NT2/D1 (cell line): ENCODE measurements at regions not wholly inside any gene's neighbourhood (a gene's known extent, or its start where the extent isn't known, plus 50 kb on each side); places are given as distances from the start of the nearest gene placed in this dataset.

ENCODE experiments used
- DNase-seq: peaks from one replicate; pipeline ENCODE4 v3.0.0-alpha.2; 2011; ENCODE audit warnings: low read depth, low spot score
- H3K27me3 ChIP-seq: 2 replicates; pipeline ENCODE4 v1.6.0; 2011; ENCODE audit warnings: mild to moderate bottlenecking; ENCODE audit not compliant: insufficient read length, insufficient read depth
- H3K36me3 ChIP-seq: 2 replicates; pipeline ENCODE4 v1.6.1; 2011; ENCODE audit warnings: mild to moderate bottlenecking, low read length, mixed read lengths; ENCODE audit not compliant: insufficient read depth, insufficient read length
- H3K4me1 ChIP-seq: 2 replicates; pipeline ENCODE4 v1.5.1; 2011; ENCODE audit not compliant: insufficient read depth, insufficient read length
- H3K4me3 ChIP-seq: 2 replicates; pipeline ENCODE4 v1.5.1; 2011; ENCODE audit warnings: low read depth; ENCODE audit not compliant: insufficient read length
- H3K9ac ChIP-seq: 2 replicates; pipeline ENCODE4 v1.6.0; 2011; ENCODE audit warnings: low read depth; ENCODE audit not compliant: insufficient read length
- H3K9me3 ChIP-seq: 2 replicates; pipeline ENCODE4 v1.5.1; 2011; ENCODE audit warnings: mild to moderate bottlenecking, low read length; ENCODE audit not compliant: insufficient read depth
- SUZ12 ChIP-seq: IDR thresholded peaks from 2 replicates; pipeline ENCODE4 v1.6.1; 2011; ENCODE audit not compliant: insufficient read length, insufficient read depth; ENCODE audit errors: extremely low read depth
- YY1 ChIP-seq: IDR thresholded peaks from 2 replicates; pipeline ENCODE4 v1.6.1; 2011; ENCODE audit not compliant: insufficient read length, insufficient read depth
- ZNF274 ChIP-seq: IDR thresholded peaks from 2 replicates; pipeline ENCODE4 v1.6.1; 2011; ENCODE audit warnings: mild to moderate bottlenecking, low read depth, low read length

GRCh38 chr9:119758990-119759389 lies 389.8 kb upstream of the BRINP1 start:
- Histone ChIP-seq H3K4me1 (no peaks in the 10 kb centered on the region), H3K9ac (no peak overlapping the region), H3K27me3 (no peaks in the 10 kb centered on the region), H3K4me3 (no peak overlapping the region), H3K36me3 (no peaks in the 10 kb centered on the region), H3K9me3 (no peaks in the 10 kb centered on the region)
- TF ChIP-seq SUZ12 (no peak), YY1 (no peak), ZNF274 (no peak)
- DNase-seq, result no peak

GRCh38 chr9:119758241-119758640 lies 389.0 kb upstream of the BRINP1 start:
- Histone ChIP-seq H3K4me3 (no peak overlapping the region), H3K36me3 (no peaks in the 10 kb centered on the region), H3K27me3 (no peaks in the 10 kb centered on the region), H3K9ac (no peak overlapping the region), H3K4me1 (no peaks in the 10 kb centered on the region), H3K9me3 (no peaks in the 10 kb centered on the region)
- no peak for DNase-seq
- TF ChIP-seq SUZ12 (no peak), YY1 (no peak), ZNF274 (no peak)

GRCh38 chr9:119739476-119739875 lies 370.2 kb upstream of the BRINP1 start:
- H3K27me3 ChIP-seq, result no peaks in the 10 kb centered on the region
- no peaks in the 10 kb centered on the region for H3K4me1 ChIP-seq
- H3K36me3 ChIP-seq, result no peaks in the 10 kb centered on the region
- H3K9ac ChIP-seq, result no peak overlapping the region
- DNase-seq, result no peak
- H3K9me3 ChIP-seq, result 0 out of 2 replicates have a peak, but pooled peaks cover 4% of the 10 kb centered on the region
- TF ChIP-seq SUZ12 (no peak), ZNF274 (no peak), YY1 (no peak)
- no peak overlapping the region for H3K4me3 ChIP-seq

GRCh38 chr9:119736491-119737454 lies 367.5 kb upstream of the BRINP1 start:
- Histone ChIP-seq H3K4me3 (no peak overlapping the region), H3K4me1 (no peaks in the 10 kb centered on the region), H3K36me3 (no peaks in the 10 kb centered on the region), H3K27me3 (no peaks in the 10 kb centered on the region), H3K9ac (no peak overlapping the region), H3K9me3 (no peaks in the 10 kb centered on the region)
- TF ChIP-seq YY1 (no peak), ZNF274 (no peak), SUZ12 (no peak)
- DNase-seq, result no peak

- Histone ChIP-seq H3K36me3 (no peaks in the 10 kb centered on the region), H3K9me3 (no peaks in the 10 kb centered on the region), H3K27me3 (no peaks in the 10 kb centered on the region), H3K9ac (no peak overlapping the region), H3K4me1 (no peaks in the 10 kb centered on the region), H3K4me3 (no peak overlapping the region)
- TF ChIP-seq YY1, result no peak
- TF ChIP-seq ZNF274, result no peak
- no peak for TF ChIP-seq SUZ12
- DNase-seq, result no peak
Observed at GRCh38 chr9:119727988-119728387, 358.8 kb upstream of the BRINP1 start.

GRCh38 chr9:119726035-119726434 lies 356.8 kb upstream of the BRINP1 start:
- TF ChIP-seq ZNF274, result no peak
- no peak for TF ChIP-seq SUZ12
- no peak for TF ChIP-seq YY1
- H3K4me3 ChIP-seq, result no peak overlapping the region
- no peaks in the 10 kb centered on the region for H3K27me3 ChIP-seq
- DNase-seq, result no peak
- no peak overlapping the region for H3K9ac ChIP-seq
- H3K9me3 ChIP-seq, result no peaks in the 10 kb centered on the region
- no peaks in the 10 kb centered on the region for H3K36me3 ChIP-seq
- no peaks in the 10 kb centered on the region for H3K4me1 ChIP-seq

- no peaks in the 10 kb centered on the region for H3K4me1 ChIP-seq
Observed at GRCh38 chr9:119722384-119722783, 353.1 kb upstream of the BRINP1 start.

More at GRCh38 chr9:119722384-119722783, 353.1 kb upstream of the BRINP1 start:
- DNase-seq, result no peak
- H3K36me3 ChIP-seq, result no peaks in the 10 kb centered on the region
- H3K27me3 ChIP-seq, result no peaks in the 10 kb centered on the region
- H3K9me3 ChIP-seq, result no peaks in the 10 kb centered on the region
- H3K9ac ChIP-seq, result no peak overlapping the region
- TF ChIP-seq YY1 (no peak), ZNF274 (no peak), SUZ12 (no peak)
- no peak overlapping the region for H3K4me3 ChIP-seq
